ENCODE measurements at regions not wholly inside any gene's neighbourhood (a gene's known extent, or its start where the extent isn't known, plus 50 kb on each side); places are given as distances from the start of the nearest gene placed in this dataset.

DNA sequence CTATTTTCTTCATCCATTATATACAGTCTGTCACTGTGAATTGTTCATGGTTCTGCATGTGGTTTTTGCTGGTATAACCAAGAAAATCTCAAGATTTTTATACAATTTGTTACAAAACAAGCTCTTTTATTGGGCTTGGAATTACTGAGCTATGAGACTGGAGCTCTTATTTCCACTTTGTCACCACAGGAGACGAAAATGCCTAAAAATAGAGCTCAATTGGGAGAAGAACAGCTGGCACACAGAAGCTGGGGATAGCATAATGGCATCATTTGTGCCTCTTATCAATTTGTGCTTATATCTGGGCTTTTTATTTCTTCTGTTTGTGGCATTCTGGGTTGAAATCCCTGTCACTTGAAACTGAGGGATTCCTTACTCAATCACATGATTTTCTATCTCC, 219.1 kb downstream of the CALCRL start:
- TF ChIP-seq, protein P1, sequence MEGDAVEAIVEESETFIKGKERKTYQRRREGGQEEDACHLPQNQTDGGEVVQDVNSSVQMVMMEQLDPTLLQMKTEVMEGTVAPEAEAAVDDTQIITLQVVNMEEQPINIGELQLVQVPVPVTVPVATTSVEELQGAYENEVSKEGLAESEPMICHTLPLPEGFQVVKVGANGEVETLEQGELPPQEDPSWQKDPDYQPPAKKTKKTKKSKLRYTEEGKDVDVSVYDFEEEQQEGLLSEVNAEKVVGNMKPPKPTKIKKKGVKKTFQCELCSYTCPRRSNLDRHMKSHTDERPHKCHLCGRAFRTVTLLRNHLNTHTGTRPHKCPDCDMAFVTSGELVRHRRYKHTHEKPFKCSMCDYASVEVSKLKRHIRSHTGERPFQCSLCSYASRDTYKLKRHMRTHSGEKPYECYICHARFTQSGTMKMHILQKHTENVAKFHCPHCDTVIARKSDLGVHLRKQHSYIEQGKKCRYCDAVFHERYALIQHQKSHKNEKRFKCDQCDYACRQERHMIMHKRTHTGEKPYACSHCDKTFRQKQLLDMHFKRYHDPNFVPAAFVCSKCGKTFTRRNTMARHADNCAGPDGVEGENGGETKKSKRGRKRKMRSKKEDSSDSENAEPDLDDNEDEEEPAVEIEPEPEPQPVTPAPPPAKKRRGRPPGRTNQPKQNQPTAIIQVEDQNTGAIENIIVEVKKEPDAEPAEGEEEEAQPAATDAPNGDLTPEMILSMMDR (IDR thresholded peaks at IDR 0.05), result no peak
- TF ChIP-seq POLR2A (IDR thresholded peaks at IDR 0.05), result no peak
